Esophagus muscularis mucosa (tissue), 4 donors: ENCODE measurements at regions not wholly inside any gene's neighbourhood (a gene's known extent, or its start where the extent isn't known, plus 50 kb on each side); places are given as distances from the start of the nearest gene placed in this dataset.
A peak's percentile ranks its signal among the peaks of the same experiment; 100 is the strongest.

Experiments
- CTCF ChIP-seq, 3 experiments: fragments of 200-600 bp in 2 of 3; fragments of 450-650 bp in 1 of 3; sonication (generic) in 2 of 3; IDR thresholded peaks; one replicate each; pipeline ENCODE4 v1.5.1; 2017 to 2019; ENCODE audit warnings: antibody characterized with exemption in 3 of 3, mild to moderate bottlenecking in 2 of 3, moderate library complexity in 1 of 3
- EP300 ChIP-seq: sonication (generic); formaldehyde crosslinking; IDR thresholded peaks from one replicate; pipeline ENCODE4 v1.6.1; 2017; ENCODE audit warnings: antibody characterized with exemption
- POLR2A ChIP-seq: fragments of 450-650 bp; IDR thresholded peaks from one replicate; pipeline ENCODE4 v1.6.1; 2017; ENCODE audit warnings: antibody characterized with exemption, moderate library complexity, mild to moderate bottlenecking, low read depth
- POLR2AphosphoS5 ChIP-seq, 2 donors: sonication (generic); formaldehyde crosslinking; IDR thresholded peaks; one replicate each; pipeline ENCODE4 v1.6.1; 2017; ENCODE audit warnings: antibody characterized with exemption in 2 of 2

GRCh38 chr5:145681686-145682085, 153.5 kb downstream of the PRELID2 start:
- TF ChIP-seq POLR2AphosphoS5 (IDR thresholded peaks at IDR 0.05) (no peak), POLR2A (no peak), CTCF (IDR thresholded peaks at IDR 0.05) (peak; percentile 54 to 67 (median 63)), EP300 (no peak)
